WTC11 (cell line): ENCODE measurements at regions not wholly inside any gene's neighbourhood (a gene's known extent, or its start where the extent isn't known, plus 50 kb on each side); places are given as distances from the start of the nearest gene placed in this dataset.

ENCODE experiments used
- ATF1 ChIP-seq: sonication (generic); formaldehyde crosslinking; IDR thresholded peaks from 2 replicates; pipeline ENCODE4 v1.8.1; 2023; ENCODE audit warnings: mild to moderate bottlenecking, moderate library complexity, missing genetic modification reagents
- CREM ChIP-seq: sonication (generic); formaldehyde crosslinking; IDR thresholded peaks from 2 replicates; pipeline ENCODE4 v1.8.1; 2022; ENCODE audit warnings: mild to moderate bottlenecking, missing genetic modification reagents, moderate library complexity
- CTCF ChIP-seq: fragments of 200-600 bp; IDR thresholded peaks from 2 replicates; pipeline ENCODE4 v1.8.0; 2022; ENCODE audit warnings: antibody characterized with exemption
- E2F1 ChIP-seq: sonication (generic); formaldehyde crosslinking; IDR thresholded peaks from 2 replicates; pipeline ENCODE4 v1.8.0; 2022; ENCODE audit warnings: mild to moderate bottlenecking, missing genetic modification reagents
- ESRRA ChIP-seq: sonication (generic); formaldehyde crosslinking; IDR thresholded peaks from 2 replicates; pipeline ENCODE4 v1.8.1; 2022; ENCODE audit warnings: mild to moderate bottlenecking, missing genetic modification reagents, borderline replicate concordance
- FOXJ3 ChIP-seq: sonication (generic); formaldehyde crosslinking; IDR thresholded peaks from 2 replicates; pipeline ENCODE4 v1.9.0; 2021; ENCODE audit warnings: missing genetic modification reagents, mild to moderate bottlenecking, borderline replicate concordance
- GABPB1 ChIP-seq: sonication (generic); formaldehyde crosslinking; IDR thresholded peaks from 2 replicates; pipeline ENCODE4 v1.8.1; 2023; ENCODE audit warnings: mild to moderate bottlenecking, missing genetic modification reagents
- NR2C2 ChIP-seq: sonication (generic); formaldehyde crosslinking; IDR thresholded peaks from 2 replicates; pipeline ENCODE4 v1.8.0; 2022; ENCODE audit warnings: mild to moderate bottlenecking, missing genetic modification reagents
- ZNF138 ChIP-seq: sonication (generic); formaldehyde crosslinking; conservative IDR thresholded peaks from 2 replicates; pipeline ENCODE4 v1.8.1; 2022; ENCODE audit warnings: mild to moderate bottlenecking, moderate library complexity, missing genetic modification reagents
- ZNF263 ChIP-seq: sonication (generic); formaldehyde crosslinking; IDR thresholded peaks from 2 replicates; pipeline ENCODE4 v1.8.1; 2022; ENCODE audit warnings: low read depth, mild to moderate bottlenecking, moderate library complexity, missing genetic modification reagents
- ZNF317 ChIP-seq: sonication (generic); formaldehyde crosslinking; IDR thresholded peaks from 2 replicates; pipeline ENCODE4 v1.8.1; 2023; ENCODE audit warnings: low read depth, mild to moderate bottlenecking, moderate library complexity, missing genetic modification reagents, borderline replicate concordance
- ZNF423 ChIP-seq: fragments of 250-450 bp; sonication (Bioruptor Pico); IDR thresholded peaks from 2 replicates; pipeline ENCODE4 v2.1.2; 2022; ENCODE audit warnings: mild to moderate bottlenecking, moderate library complexity
- ZSCAN18 ChIP-seq: fragments of 250-450 bp; sonication (Bioruptor Pico); IDR thresholded peaks from 2 replicates; pipeline ENCODE4 v2.1.2; 2022; ENCODE audit warnings: mild to moderate bottlenecking, moderate library complexity

- no peak for TF ChIP-seq CTCF
- TF ChIP-seq CREM (CRISPR knock-in tag) = no peak
- no peak for TF ChIP-seq ESRRA (CRISPR knock-in tag)
- TF ChIP-seq ATF1 (CRISPR knock-in tag) = no peak
- TF ChIP-seq ZNF317 (CRISPR knock-in tag) = no peak
- TF ChIP-seq ZSCAN18 (CRISPR knock-in tag) = no peak
- TF ChIP-seq E2F1 (CRISPR knock-in tag) = no peak
- TF ChIP-seq NR2C2 = no peak
- TF ChIP-seq GABPB1 (CRISPR knock-in tag) = no peak
- TF ChIP-seq ZNF138 (CRISPR knock-in tag) = no peak
- TF ChIP-seq FOXJ3 (CRISPR knock-in tag) = no peak
- no peak for TF ChIP-seq ZNF423 (CRISPR knock-in tag)
- no peak for TF ChIP-seq ZNF263 (CRISPR knock-in tag)
Observed at GRCh38 chr7:125878988-125879387, 949.4 kb upstream of the POT1 start.
